NCI-H510A (cell line): ENCODE measurements at regions not wholly inside any gene's neighbourhood (a gene's known extent, or its start where the extent isn't known, plus 50 kb on each side); places are given as distances from the start of the nearest gene placed in this dataset.
"Not testable (repeated sequence)": the region's sequence is repeated elsewhere in the genome, so short reads cannot be mapped to it uniquely, and the experiment has no call there.

Source experiments
- DNase-seq: peaks from one replicate; lab custom pipeline; 2025; lab: John Stamatoyannopoulos, UW

- DNase-seq: no peak
These were observed 996.8 kb downstream of the PCDH19 start for GRCh38 chrX:99413317-99413716.

- no peak for DNase-seq
These were observed 1011.5 kb downstream of the PCDH19 start for GRCh38 chrX:99398545-99398944.

DNA sequence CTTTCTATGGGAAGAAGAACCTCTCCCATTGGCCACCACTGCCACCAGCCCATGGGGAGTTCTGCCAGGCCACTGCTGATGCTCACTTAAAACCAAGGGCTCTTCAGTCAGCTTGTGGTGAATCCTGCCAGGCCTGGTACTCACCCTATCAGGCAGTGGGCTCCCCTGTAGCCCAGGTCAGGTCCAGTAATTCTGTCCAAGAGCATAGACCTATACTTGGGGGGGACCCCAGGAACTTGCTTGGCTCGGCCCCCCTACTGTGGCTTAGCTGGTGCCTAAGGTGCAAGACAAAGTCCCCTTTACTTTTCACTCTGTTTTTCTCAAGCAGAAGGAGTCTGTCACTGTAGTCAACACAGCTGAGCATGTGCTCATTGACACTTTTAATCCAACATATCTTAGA lies 1012.2 kb downstream of the PCDH19 start:
- no peak for DNase-seq

DNA sequence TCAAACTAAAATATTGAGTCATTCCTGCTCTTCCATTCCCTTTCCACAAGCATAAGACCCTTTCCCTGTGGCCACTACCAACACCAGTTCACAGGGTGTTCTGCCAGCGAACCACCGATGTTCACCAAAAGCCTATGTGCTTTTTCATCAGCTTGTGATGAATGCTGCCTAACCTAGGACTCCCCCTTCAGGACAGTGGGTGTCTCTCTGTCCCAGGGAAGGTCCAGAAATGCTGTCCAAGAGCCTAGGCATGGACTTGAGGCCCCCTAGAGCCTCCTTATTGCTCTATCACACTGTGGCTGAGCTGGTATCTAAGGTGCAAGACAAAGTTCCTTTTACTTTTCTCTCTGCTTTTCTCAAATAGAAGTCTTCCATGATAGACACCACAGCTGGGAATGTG lies 1015.6 kb downstream of the PCDH19 start:
- DNase-seq: no peak

DNA sequence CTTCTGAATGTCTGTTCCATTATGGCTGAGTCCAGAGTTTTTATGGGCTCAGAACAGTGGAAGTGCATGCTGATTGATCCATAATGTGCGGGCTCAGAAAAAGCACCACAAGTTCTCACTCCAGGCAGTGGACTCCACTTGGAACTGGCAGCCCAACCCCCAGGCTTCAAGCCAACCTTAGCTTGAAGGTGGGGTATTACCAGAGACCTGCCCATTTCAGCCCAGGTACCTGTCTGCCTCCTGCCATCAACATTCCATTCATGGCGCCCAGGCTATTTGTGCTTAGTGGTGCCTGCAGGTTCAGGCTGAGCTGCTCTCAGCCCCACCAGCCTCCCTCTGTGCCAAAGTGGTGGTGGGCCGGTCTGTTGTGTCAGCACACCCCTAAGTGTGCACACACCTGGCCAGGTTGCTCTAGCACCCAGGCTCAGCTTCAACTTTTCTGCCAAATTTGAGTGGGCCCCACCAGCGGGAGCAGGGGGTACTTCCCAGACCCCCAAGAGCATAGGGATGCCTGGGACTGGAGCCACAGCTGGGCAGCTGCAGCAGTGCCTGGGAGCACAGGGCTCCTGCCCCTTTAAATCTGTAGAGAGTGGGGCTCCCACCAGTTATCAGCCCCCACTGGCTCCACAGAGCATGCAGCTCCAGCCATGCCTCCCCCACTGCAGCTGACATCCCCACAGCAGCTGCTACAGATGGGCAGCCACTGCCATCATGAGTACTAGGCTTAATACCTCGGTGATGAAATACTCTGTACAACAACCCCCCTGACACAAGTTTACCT lies 1025.3 kb downstream of the PCDH19 start:
- no peak for DNase-seq

GRCh38 chrX:99383786-99384185 lies 1026.3 kb downstream of the PCDH19 start:
- no peak for DNase-seq

DNA sequence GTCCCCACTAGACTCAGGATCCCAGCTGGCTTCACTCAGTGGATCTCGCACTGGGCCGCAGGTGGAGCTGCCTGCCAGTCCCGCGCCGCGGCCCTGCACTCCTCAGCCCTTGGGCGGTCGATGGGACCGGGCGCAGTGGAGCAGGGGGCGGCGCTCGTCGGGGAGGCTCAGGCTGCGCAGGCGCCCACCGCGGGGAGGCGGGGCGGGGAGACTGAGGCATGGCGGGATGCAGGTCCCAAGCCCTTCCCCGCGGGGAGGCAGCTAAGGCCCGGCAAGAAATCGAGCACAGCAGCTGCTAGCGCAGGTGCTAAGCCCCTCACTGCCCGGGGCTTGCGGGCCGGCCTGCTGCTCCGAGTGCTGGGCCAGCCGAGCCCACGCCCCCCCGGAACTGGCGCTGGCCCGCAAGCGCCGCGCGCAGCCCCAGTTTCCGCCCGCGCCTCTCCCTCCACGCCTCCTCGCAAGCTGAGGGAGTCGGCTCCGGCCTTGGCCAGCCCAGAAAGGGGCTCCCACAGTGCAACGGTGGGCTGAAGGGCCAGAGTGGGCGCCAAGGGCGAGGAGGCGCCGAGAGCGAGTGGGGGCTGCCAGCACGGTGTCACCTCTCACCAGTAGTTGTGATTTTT lies 1038.0 kb downstream of the PCDH19 start:
- peak; percentile 52 for DNase-seq

- DNase-seq: no peak
These were observed 1056.7 kb downstream of the PCDH19 start for GRCh38 chrX:99353412-99353811.

DNA sequence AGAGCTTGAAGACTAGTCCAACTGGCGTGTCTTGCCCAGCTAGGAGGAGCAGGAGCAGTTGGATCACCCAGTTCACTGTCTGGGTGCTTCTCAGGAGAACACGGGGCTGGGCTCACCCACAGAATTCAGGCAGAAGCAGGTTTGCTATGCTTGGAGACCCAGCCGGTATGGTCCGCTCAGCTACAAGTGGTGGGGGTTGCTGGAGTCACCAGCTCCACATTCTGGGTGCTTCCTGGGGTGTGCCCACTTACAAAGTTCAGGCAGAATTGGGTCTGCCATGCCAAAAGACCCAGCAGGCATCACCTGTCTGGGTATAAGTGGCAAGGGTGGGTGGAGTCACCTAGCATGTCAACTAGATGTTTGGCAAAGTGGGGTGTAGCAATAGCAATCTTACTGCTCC lies 1061.8 kb downstream of the PCDH19 start:
- no peak for DNase-seq

GRCh38 chrX:99308302-99308701 lies 1101.8 kb downstream of the PCDH19 start:
- no peak for DNase-seq

- no peak for DNase-seq
These were observed 1104.5 kb downstream of the PCDH19 start for GRCh38 chrX:99305573-99305972.

DNA sequence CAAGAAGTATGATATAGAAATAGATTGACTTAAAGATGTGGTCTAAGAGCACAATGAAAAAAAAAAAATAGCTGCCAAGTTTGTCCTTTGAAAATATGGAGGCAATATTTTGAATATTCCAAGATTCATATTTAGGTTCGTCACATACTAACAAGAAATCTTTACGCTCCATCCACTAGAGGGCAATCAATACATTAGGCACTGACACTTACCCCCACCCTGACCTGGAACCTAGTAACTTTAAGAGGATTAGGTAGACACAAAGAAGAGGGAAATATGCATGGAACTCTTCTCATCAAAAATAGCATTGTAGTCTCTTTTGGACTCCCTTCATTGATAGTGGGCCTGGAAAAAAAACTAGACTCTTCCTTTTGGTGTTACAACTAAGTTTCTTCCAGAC lies 1108.1 kb downstream of the PCDH19 start:
- DNase-seq: no peak

- DNase-seq: no peak
These were observed 1138.4 kb downstream of the PCDH19 start for GRCh38 chrX:99271641-99272040.

GRCh38 chrX:99266255-99266654 lies 1143.8 kb downstream of the PCDH19 start:
- no peak for DNase-seq

- DNase-seq: no peak
These were observed 1161.9 kb downstream of the PCDH19 start for GRCh38 chrX:99248180-99248579.

- DNase-seq: no peak
These were observed 1168.1 kb downstream of the PCDH19 start for GRCh38 chrX:99242001-99242400.

DNA sequence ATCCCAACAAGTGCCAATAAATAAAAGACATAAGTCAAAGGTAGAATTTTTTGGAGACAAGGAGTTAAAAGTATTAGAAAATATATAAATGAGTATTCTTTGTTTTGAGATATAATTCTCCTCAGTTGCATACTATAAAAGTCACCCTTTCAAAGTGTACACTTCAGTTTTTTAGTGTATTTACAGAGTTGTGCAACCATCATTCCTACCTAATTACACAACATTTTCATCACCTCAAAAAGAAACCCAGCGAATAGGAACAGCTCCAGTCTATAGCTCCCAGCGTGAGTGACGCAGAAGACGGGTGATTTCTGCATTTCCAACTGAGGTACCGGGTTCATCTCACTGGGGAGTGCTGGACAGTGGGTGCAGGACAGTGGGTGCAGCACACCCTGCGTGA lies 1175.7 kb downstream of the PCDH19 start:
- DNase-seq: not testable (repeated sequence)

DNA sequence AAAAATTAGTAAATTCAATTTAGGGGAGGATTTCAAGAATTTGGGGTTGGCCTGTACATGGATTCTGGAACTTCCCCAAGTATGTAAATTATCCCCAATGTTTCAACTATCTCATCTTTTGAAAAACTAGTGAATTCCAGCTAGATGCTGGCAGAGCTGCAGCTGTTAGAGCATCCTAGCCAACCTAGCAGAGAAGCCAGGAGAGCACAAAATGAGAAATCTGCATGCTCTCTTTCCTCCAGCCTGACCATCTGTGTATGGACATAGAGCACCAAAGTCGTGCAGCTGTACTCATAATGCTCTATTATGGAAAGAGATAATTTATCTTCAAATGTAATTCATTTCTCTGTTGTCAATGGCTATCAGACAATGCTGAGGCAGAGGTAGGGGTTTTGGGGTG lies 1217.7 kb downstream of the PCDH19 start:
- no peak for DNase-seq

- no peak for DNase-seq
These were observed 1225.9 kb downstream of the PCDH19 start for GRCh38 chrX:99184153-99184552.

DNA sequence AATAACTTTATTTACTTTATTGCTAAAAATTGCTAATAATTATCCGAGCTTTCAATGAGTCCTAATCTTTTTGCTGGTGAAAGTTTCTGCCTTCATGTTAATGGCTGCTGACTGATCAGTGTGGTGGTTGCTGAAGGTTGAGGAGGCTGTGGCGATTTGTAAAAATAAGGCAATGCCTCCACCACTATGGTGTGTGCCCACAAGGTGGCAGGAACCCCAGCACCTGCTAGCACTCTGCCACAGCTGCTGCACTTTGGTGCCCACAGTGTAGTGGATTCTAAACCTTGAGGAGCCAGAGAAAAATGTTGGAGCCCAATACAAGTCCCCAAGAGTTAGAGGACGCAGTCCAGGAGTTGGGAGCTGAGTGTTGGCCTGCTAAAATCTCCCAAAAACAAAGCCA lies 1237.1 kb downstream of the PCDH19 start:
- no peak for DNase-seq

DNA sequence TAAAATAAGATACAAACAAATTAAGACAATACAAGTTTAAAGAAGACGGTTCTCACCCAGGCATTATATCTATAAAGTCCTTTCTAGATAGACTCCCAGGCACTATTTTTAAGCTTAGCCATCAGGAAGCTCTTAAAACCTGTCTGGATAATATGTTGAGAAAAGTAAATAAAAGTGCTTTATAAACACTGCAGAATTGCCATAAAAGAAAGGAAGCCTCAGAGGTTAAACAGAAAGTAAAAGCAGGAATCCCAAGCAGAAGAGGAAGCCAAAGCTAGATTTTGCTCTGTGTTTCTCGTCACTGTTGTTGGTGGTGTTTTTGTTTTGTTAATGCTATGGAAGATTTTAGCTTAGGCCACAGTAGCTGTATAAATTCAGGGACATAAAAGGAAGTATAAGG lies 1267.3 kb downstream of the PCDH19 start:
- DNase-seq: no peak

DNA sequence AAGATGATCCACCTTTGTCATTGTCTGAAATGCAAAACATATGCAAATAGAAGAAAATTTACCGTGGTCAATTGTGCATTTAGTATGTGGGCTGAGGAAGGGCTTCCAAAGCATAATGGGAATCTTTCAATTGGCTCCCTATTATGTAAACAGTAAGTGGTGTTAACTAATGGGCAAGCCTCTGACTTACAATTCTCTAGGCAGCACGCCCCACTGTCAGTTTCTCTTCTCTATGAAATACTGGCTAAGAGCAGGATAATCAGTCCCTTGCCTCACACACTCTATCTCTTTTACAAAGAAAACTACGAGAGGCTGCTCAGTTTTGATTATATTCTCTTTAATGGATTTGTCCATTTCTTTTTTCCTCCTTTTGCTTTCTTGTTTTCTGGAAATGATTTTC lies 1272.6 kb downstream of the PCDH19 start:
- no peak for DNase-seq

DNA sequence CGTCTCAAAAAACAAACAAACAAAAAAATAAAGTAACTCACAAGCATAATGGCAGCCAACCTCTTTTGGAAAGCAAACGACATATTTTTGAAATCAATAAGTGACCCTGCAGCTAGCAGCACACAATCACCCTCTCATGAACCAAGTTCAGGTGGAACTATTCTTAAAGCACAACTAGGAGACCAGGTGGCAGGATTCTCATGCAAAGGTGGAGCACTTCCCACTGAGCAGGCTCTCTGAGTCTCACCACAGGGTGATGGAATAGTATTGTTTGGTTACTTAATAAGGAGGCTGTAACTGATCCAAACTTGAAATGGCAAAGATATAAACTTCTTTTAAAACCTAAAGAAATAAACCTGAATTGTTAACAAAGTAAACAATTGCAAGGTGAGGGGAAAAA lies 1293.1 kb downstream of the PCDH19 start:
- DNase-seq: no peak
